ENCODE measurements at regions not wholly inside any gene's neighbourhood (a gene's known extent, or its start where the extent isn't known, plus 50 kb on each side); places are given as distances from the start of the nearest gene placed in this dataset.

- Histone ChIP-seq H3K27ac (ENCODE audit: low read depth, low read length, poor library complexity, severe bottlenecking) (no peak overlapping the region), H3K4me3 (ENCODE audit: low read depth, low read length, poor library complexity, severe bottlenecking) (no peak overlapping the region), H3K4me1 (ENCODE audit: insufficient read depth, low read length, poor library complexity, severe bottlenecking) (no peaks in the 10 kb centered on the region), H3K36me3 (ENCODE audit: insufficient read depth, low read length, poor library complexity, severe bottlenecking) (no peaks in the 10 kb centered on the region), H3K27me3 (replicated peaks; ENCODE audit: insufficient read depth, low read depth, low read length, poor library complexity) (no peaks in the 10 kb centered on the region), H3K9me3 (ENCODE audit: low read depth, low read length, poor library complexity, severe bottlenecking) (no peaks in the 10 kb centered on the region)
- TF ChIP-seq CTCF (conservative IDR thresholded peaks at IDR 0.05; ENCODE audit: low read depth, low read length) (no peak), EZH2 (IDR thresholded peaks at IDR 0.05; ENCODE audit: borderline replicate concordance, low read depth, low read length, poor library complexity, severe bottlenecking) (no peak)
- intact Hi-C loops (cut with micrococcal nuclease; ENCODE audit: unreplicated experiment) = no loop called here
- ChIA-PET POLR2A (ENCODE audit: low non-redundant PET) (no interaction called here), CTCF (no interaction called here)
- no peak for DNase-seq (ENCODE audit: low spot score)
- BruUV-seq (replicated peaks) = no TSS peak
These were observed 452.2 kb downstream of the LTN1 start for GRCh38 chr21:28540514-28540913.

GRCh38 chr21:28539623-28539988 is 453.1 kb downstream of the LTN1 start:
- H3K4me3 ChIP-seq (ENCODE audit: low read depth, low read length, poor library complexity, severe bottlenecking) = no peak overlapping the region
- H3K27me3 ChIP-seq (replicated peaks; ENCODE audit: insufficient read depth, low read depth, low read length, poor library complexity) = no peaks in the 10 kb centered on the region
- H3K4me1 ChIP-seq (ENCODE audit: insufficient read depth, low read length, poor library complexity, severe bottlenecking) = no peaks in the 10 kb centered on the region
- intact Hi-C loops (cut with micrococcal nuclease; ENCODE audit: unreplicated experiment) = no loop called here
- H3K27ac ChIP-seq (ENCODE audit: low read depth, low read length, poor library complexity, severe bottlenecking) = no peak overlapping the region
- H3K9me3 ChIP-seq (ENCODE audit: low read depth, low read length, poor library complexity, severe bottlenecking) = no peaks in the 10 kb centered on the region
- no peak for TF ChIP-seq CTCF (conservative IDR thresholded peaks at IDR 0.05; ENCODE audit: low read depth, low read length)
- no peak for TF ChIP-seq EZH2 (IDR thresholded peaks at IDR 0.05; ENCODE audit: borderline replicate concordance, low read depth, low read length, poor library complexity, severe bottlenecking)
- DNase-seq (ENCODE audit: low spot score) = no peak
- H3K36me3 ChIP-seq (ENCODE audit: insufficient read depth, low read length, poor library complexity, severe bottlenecking) = no peaks in the 10 kb centered on the region
- BruUV-seq (replicated peaks) = no TSS peak
- POLR2A ChIA-PET (ENCODE audit: low non-redundant PET) = no interaction called here
- CTCF ChIA-PET = no interaction called here

GRCh38 chr21:28538987-28539622 is 453.6 kb downstream of the LTN1 start:
- no TSS peak for BruUV-seq (replicated peaks)
- no peak overlapping the region for H3K27ac ChIP-seq (ENCODE audit: low read depth, low read length, poor library complexity, severe bottlenecking)
- DNase-seq (ENCODE audit: low spot score) = no peak

More at GRCh38 chr21:28538987-28539622, 453.6 kb downstream of the LTN1 start:
- Histone ChIP-seq H3K4me1 (ENCODE audit: insufficient read depth, low read length, poor library complexity, severe bottlenecking) (no peaks in the 10 kb centered on the region), H3K27me3 (replicated peaks; ENCODE audit: insufficient read depth, low read depth, low read length, poor library complexity) (no peaks in the 10 kb centered on the region), H3K9me3 (ENCODE audit: low read depth, low read length, poor library complexity, severe bottlenecking) (no peaks in the 10 kb centered on the region), H3K4me3 (ENCODE audit: low read depth, low read length, poor library complexity, severe bottlenecking) (no peak overlapping the region), H3K36me3 (ENCODE audit: insufficient read depth, low read length, poor library complexity, severe bottlenecking) (no peaks in the 10 kb centered on the region)
- TF ChIP-seq EZH2 (IDR thresholded peaks at IDR 0.05; ENCODE audit: borderline replicate concordance, low read depth, low read length, poor library complexity, severe bottlenecking) (no peak), CTCF (conservative IDR thresholded peaks at IDR 0.05; ENCODE audit: low read depth, low read length) (no peak)
- CTCF ChIA-PET = no interaction called here
- POLR2A ChIA-PET (ENCODE audit: low non-redundant PET) = no interaction called here
- intact Hi-C loops (cut with micrococcal nuclease; ENCODE audit: unreplicated experiment) = no loop called here

Data from A673 (cell line).